Hepatocyte (in vitro differentiated cells): ENCODE measurements at regions not wholly inside any gene's neighbourhood (a gene's known extent, or its start where the extent isn't known, plus 50 kb on each side); places are given as distances from the start of the nearest gene placed in this dataset.

ENCODE experiments used
- EZH2 ChIP-seq: fragments of 200-600 bp; sonication (generic); IDR thresholded peaks from 2 replicates; pipeline ENCODE4 v1.6.1; 2016; ENCODE audit warnings: antibody characterized with exemption, mild to moderate bottlenecking, borderline replicate concordance
- EZH2phosphoT487 ChIP-seq: fragments of 200-600 bp; sonication (generic); IDR thresholded peaks from one replicate; pipeline ENCODE4 v1.6.1; 2018; ENCODE audit warnings: antibody characterized with exemption, mild to moderate bottlenecking, low read depth, moderate library complexity; ENCODE audit not compliant: unreplicated experiment, severe bottlenecking
- TF ChIP-seq, protein P1 (sequence below): fragments of 200-600 bp; sonication (generic); IDR thresholded peaks from 2 replicates; pipeline ENCODE4 v1.5.1; 2016; ENCODE audit warnings: antibody characterized with exemption, mild to moderate bottlenecking; ENCODE audit not compliant: poor library complexity

DNA sequence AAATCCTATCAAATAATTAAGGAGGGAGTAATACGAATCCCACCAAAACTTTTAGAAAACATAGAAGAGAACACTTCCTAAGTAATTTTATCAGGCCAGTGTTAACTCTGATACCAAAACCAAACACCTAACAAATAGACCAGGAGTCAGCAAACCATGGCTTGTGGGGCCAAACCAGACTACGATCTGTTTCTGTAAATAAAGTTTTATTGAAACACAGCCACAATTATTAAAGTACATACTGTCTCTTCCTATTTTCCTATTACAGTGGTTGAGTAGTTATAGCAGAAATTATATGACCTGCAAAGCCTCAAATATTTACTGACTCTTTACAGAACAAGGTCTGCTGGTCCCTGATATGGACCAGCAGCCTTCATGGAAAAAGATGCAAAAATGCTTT is 73.1 kb upstream of the ELN start:
- TF ChIP-seq, protein P1, sequence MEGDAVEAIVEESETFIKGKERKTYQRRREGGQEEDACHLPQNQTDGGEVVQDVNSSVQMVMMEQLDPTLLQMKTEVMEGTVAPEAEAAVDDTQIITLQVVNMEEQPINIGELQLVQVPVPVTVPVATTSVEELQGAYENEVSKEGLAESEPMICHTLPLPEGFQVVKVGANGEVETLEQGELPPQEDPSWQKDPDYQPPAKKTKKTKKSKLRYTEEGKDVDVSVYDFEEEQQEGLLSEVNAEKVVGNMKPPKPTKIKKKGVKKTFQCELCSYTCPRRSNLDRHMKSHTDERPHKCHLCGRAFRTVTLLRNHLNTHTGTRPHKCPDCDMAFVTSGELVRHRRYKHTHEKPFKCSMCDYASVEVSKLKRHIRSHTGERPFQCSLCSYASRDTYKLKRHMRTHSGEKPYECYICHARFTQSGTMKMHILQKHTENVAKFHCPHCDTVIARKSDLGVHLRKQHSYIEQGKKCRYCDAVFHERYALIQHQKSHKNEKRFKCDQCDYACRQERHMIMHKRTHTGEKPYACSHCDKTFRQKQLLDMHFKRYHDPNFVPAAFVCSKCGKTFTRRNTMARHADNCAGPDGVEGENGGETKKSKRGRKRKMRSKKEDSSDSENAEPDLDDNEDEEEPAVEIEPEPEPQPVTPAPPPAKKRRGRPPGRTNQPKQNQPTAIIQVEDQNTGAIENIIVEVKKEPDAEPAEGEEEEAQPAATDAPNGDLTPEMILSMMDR, result no peak
- TF ChIP-seq EZH2 (no peak), EZH2phosphoT487 (no peak)
